Limb (tissue), 2 donors: ENCODE measurements at regions not wholly inside any gene's neighbourhood (a gene's known extent, or its start where the extent isn't known, plus 50 kb on each side); places are given as distances from the start of the nearest gene placed in this dataset.

Experiments used
- DNase-seq, 2 donors: peaks; one replicate each; pipeline ENCODE4 v3.0.0-alpha.2; 2016; ENCODE audit errors: extremely low spot score in 2 of 2

- peak in 1 of 2 donors; percentile 26 for DNase-seq
Measured at GRCh38 chr17:83177611-83178532, 98.5 kb downstream of the METRNL start.

GRCh38 chr17:83178533-83179304, 99.3 kb downstream of the METRNL start:
- DNase-seq = peak in 1 of 2 donors; percentile 32

DNA sequence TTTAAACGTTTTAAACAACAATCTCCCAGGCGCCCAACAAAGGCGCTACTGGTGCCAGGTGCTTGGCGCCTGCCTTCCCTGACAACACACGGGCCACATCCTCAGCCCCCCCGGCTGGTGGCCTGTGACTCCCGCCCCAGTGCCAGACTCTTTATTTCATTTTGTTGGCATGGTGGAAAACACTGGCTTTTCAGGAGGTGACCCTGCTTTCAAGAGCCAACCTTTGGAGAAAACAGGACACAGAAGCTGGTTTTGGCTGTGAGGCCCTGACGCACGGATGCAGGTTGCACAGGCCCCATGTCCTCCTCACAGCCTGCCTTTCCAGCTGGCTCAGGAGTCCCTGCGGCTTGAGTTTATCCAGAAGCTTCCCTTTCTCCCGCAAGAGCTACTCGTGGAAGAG, 100.0 kb downstream of the METRNL start:
- DNase-seq = peak in 1 of 2 donors; percentile 30

- peak in 1 of 2 donors; percentile 19 for DNase-seq
Measured at GRCh38 chr17:83179811-83180210, 100.4 kb downstream of the METRNL start.

GRCh38 chr17:83180264-83180995, 101.0 kb downstream of the METRNL start:
- peak in 1 of 2 donors; percentile 14 for DNase-seq

DNA sequence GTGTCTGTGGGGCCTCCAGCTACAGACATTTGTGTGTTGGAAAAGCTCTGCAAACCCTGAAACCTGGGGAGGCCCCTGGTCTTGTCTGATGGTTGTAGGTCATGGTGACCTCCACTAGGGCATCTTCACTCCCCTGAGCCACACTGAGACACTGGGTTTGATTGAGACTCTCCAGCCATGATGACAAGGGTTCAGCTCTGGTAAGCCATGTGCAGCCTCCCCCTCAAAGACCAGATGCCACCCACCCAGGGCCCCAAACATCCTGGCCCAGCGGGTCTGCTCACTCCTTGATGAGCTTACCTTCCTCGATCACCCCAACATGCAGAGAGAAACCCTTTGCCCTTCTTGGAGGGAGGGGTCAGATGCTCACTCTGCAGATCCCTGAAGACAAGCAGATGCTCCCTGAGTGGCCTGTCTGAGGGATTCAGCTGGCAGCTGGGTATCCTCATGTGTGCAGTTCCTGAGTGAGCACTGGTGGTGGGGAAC, 101.6 kb downstream of the METRNL start:
- DNase-seq = peak in 1 of 2 donors; percentile 23

DNA sequence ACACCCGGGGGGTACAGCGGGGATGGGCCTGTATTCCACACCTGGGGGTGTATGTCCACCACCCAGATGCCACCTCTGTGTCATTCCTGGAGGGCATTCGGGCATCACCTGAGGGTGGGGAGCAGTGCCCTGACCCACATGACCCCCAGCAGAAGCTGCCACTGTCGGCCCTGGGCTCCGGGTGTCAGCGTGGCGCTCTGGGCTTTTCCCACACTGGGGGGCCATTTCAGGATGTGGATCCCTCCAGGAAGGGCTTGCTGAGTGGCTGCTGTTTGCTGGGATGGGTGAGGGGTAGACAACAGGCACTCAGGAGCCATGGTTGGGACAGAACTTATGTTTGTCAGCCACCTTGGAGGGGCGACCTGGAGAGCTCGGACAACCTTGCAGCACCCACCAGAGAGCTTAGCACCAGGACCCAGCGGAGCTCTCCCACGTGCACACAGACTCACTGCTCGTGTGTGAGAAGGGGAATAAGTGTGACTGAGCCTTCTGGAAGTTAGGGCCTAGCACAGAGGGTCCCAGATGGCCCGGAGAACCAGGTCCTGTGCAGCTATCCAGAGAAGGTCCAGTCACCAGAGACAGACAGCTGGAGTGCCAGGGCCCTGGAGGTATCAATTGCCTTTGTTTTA, 102.7 kb downstream of the METRNL start:
- DNase-seq = no peak

DNA sequence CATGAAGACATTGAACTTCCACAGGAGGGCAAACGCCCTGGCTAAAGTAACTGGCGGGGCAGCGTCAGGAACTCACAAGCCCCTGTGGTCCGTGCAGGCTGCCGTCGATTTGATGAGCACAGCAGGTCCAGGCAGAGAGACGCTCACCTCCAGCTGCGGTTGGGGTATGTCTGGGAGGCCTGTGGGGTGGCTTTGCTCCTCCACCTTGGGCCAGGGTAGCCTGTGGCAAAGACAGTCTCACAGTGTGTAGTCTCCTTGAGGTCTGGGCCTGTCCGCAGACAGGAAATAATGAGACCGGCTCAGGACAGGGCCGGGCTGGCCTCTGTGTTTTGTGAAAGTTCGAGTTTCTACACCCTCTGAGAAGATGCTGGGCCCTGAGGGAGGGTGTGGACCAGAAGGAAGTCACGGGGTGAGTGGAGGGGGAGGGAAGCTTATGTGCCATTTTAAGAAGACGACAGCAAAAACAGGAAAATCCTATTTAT, 103.3 kb downstream of the METRNL start:
- DNase-seq = peak in 1 of 2 donors; percentile 31

GRCh38 chr17:83183145-83183948, 103.9 kb downstream of the METRNL start:
- DNase-seq = peak in 1 of 2 donors; percentile 22

DNA sequence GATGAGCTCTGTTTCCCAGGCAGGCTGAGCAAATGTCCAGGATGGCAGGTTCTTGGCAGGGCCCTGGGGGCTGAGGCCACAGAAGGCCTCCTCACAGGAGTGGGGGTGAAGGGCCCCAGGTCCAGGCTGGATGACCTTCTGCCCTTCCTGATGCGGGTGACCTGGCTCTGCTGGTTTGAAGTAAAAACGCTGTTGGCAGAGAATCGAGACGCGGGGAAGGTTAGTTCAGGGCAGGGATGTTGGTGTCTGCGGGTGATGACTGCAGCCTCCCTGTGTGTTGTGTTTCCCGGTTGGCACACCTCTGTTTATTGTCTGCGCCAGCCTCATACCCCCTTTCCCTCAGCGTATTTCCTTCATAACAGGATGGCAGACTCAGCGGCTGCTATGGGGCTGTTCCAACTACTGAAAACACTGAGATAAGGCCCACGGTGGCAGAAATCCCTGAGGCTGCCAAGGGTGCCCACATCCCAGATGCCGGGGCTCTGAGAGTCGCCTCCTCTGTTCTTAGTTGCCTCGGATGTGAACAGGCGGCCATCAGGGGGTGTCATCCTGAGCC, 104.6 kb downstream of the METRNL start:
- peak in 1 of 2 donors; percentile 17 for DNase-seq

- peak in 1 of 2 donors; percentile 14 for DNase-seq
Measured at GRCh38 chr17:83185023-83186002, 105.9 kb downstream of the METRNL start.

- DNase-seq = peak in 1 of 2 donors; percentile 58
Measured at GRCh38 chr17:83186226-83186625, 106.8 kb downstream of the METRNL start.

GRCh38 chr17:83186751-83187421, 107.5 kb downstream of the METRNL start:
- no peak for DNase-seq

DNA sequence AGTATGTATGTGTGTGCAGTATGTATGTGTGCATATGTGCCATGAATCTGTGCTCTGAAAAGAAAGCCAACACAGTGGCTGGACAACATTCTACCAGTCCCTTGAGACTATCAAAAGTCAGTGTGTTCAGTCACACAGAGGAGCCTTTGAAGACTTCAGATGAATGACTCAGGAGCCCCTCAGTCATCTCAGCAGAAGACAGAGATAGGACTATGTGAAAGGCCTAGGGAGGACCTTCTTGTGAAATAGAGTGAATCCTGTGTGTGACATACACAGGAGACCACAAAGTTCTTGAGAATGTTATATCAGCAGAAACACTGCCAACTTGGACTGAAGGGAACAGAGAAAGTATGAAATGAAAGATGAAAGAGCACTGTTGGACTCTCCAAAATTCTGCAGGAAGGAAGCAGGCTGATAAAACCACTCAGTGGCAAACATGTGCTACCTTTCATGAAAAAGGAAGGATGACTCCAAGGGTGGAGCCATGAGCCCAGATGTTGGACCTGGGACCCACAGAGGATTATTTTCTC, 108.4 kb downstream of the METRNL start:
- no peak for DNase-seq

- DNase-seq = peak; percentile 62 to 64
Measured at GRCh38 chr17:83189044-83190003, 109.9 kb downstream of the METRNL start.

- no peak for DNase-seq
Measured at GRCh38 chr17:83190004-83190385, 110.6 kb downstream of the METRNL start.
